ENCODE measurements at regions not wholly inside any gene's neighbourhood (a gene's known extent, or its start where the extent isn't known, plus 50 kb on each side); places are given as distances from the start of the nearest gene placed in this dataset.
A peak's percentile ranks its signal among the peaks of the same experiment; 100 is the strongest.

GRCh38 chr5:10111571-10111970, 138.1 kb downstream of the ATPSCKMT start:
- Histone ChIP-seq H3K27ac (replicated peaks) (no peak overlapping the region), H3K4me1 (no peaks in the 10 kb centered on the region), H3K9me3 (replicated peaks) (peaks cover 6% of the 10 kb centered on the region), H3K4me3 (no peak overlapping the region), H3K36me3 (no peaks in the 10 kb centered on the region), H3K27me3 (ENCODE audit: low read depth) (no peaks in the 10 kb centered on the region)
- intact Hi-C loops (cut with micrococcal nuclease), result no loop called here
- no peak for DNase-seq
- peak; percentile 53 for TF ChIP-seq CTCF (IDR thresholded peaks at IDR 0.05; ENCODE audit: borderline replicate concordance)

DNA sequence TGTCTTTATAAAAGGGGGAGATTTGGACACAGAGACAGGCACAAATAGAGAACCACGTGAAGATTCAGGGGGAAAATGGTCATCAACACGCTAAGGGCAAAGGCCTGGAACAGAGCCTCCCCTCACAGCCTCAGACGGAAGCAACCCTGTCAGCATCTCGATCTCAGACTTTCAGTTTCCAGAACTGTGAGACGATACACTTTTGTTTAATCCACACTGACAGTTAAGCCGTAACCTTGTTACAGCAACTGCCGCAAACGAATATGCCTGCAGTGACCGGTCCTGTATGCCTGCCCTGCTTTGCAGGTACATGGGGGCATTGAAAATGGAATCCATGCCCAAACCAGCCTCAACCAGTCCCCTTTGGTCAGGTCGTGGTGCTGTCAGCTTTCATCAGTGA, 139.5 kb downstream of the ATPSCKMT start:
- TF ChIP-seq CTCF (IDR thresholded peaks at IDR 0.05; ENCODE audit: borderline replicate concordance), result no peak
- intact Hi-C loops (cut with micrococcal nuclease), result no loop called here
- Histone ChIP-seq H3K36me3 (no peaks in the 10 kb centered on the region), H3K4me1 (no peaks in the 10 kb centered on the region), H3K27ac (replicated peaks) (no peak overlapping the region), H3K9me3 (replicated peaks) (peaks cover 1% of the 10 kb centered on the region), H3K4me3 (no peak overlapping the region), H3K27me3 (ENCODE audit: low read depth) (no peaks in the 10 kb centered on the region)
- DNase-seq, result no peak

DNA sequence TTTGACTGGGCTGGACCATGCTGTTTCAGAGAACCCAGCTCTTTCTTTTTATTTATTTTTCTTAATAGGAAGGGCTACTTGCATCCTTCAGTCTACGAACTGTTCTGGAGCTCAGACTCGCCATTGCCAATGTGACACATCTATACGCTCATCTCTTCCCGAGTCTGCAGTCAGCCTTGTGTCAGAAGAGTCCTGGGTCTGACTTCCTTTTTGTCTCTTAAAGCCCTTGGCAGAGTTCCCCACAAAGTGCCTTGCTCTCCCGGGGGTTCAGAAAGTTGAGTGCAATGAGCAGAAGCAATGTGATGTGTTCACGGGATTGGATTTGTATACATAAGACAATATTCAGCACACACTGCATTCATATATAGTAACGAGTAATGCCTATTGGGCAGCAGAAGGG, 140.4 kb downstream of the ATPSCKMT start:
- Histone ChIP-seq H3K4me1 (no peaks in the 10 kb centered on the region), H3K4me3 (no peak overlapping the region), H3K9me3 (replicated peaks) (no peaks in the 10 kb centered on the region), H3K27ac (replicated peaks) (no peak overlapping the region), H3K36me3 (no peaks in the 10 kb centered on the region), H3K27me3 (ENCODE audit: low read depth) (no peaks in the 10 kb centered on the region)
- no peak for DNase-seq
- TF ChIP-seq CTCF (IDR thresholded peaks at IDR 0.05; ENCODE audit: borderline replicate concordance), result no peak
- intact Hi-C loops (cut with micrococcal nuclease), result no loop called here

DNA sequence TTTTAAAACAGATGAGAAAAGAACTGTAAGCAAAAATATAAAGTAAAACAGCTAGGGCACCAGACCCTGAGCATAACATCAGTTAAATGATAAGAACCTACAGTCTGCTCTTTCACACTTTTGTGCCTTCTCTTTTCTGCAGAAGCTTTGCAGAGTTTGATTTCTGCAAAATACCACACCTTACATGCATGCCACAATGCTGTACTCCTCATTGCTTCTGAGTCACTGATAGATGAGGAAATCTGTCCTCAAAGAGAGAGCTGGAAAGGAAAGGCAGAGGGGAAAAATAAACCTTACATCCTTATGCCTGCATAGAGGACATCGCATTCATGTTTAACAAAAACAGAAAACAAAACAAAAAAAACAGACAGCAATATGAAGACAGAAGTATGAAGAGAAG, 142.9 kb downstream of the ATPSCKMT start:
- Histone ChIP-seq H3K27me3 (ENCODE audit: low read depth) (no peaks in the 10 kb centered on the region), H3K27ac (replicated peaks) (no peak overlapping the region), H3K36me3 (no peaks in the 10 kb centered on the region), H3K4me3 (no peak overlapping the region), H3K4me1 (no peaks in the 10 kb centered on the region), H3K9me3 (replicated peaks) (no peaks in the 10 kb centered on the region)
- no peak for TF ChIP-seq CTCF (IDR thresholded peaks at IDR 0.05; ENCODE audit: borderline replicate concordance)
- intact Hi-C loops (cut with micrococcal nuclease), result no loop called here
- no peak for DNase-seq

DNA sequence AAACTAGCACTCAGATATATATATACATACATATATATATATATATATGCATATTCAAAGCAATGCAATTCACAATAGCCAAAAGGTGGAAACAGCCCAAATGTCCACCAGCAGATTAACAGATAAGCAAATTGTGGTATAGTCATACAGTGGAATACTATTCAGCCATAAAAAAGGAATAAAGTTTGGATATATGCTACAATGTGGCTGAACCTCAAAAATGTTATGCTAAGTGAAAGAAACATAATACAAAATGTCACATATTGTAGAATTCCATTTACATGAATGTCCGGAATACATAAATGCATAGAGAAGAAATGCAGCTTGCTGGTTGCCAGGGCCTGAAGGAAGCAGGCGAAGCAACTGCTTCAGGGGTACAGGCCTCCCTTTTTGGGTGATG, 143.4 kb downstream of the ATPSCKMT start:
- no peak overlapping the region for H3K27ac ChIP-seq (replicated peaks)
- H3K27me3 ChIP-seq (ENCODE audit: low read depth), result no peaks in the 10 kb centered on the region
- TF ChIP-seq CTCF (IDR thresholded peaks at IDR 0.05; ENCODE audit: borderline replicate concordance), result no peak
- peaks cover under 1% of the 10 kb centered on the region for H3K9me3 ChIP-seq (replicated peaks)
- H3K4me1 ChIP-seq, result no peaks in the 10 kb centered on the region
- no peak overlapping the region for H3K4me3 ChIP-seq
- DNase-seq, result no peak
- intact Hi-C loops (cut with micrococcal nuclease), result no loop called here
- no peaks in the 10 kb centered on the region for H3K36me3 ChIP-seq

All from left ventricle myocardium inferior (tissue), 1 donor.